Ovary (tissue), 3 donors: ENCODE measurements at regions not wholly inside any gene's neighbourhood (a gene's known extent, or its start where the extent isn't known, plus 50 kb on each side); places are given as distances from the start of the nearest gene placed in this dataset.

ENCODE experiments used
- CTCF ChIP-seq, 3 donors: fragments of 450-650 bp in 2 of 3; fragments of 200-600 bp in 1 of 3; IDR thresholded peaks; one replicate each; pipeline versions ENCODE4 v1.5.1 to v1.8.0; 2016 to 2022; ENCODE audit warnings: antibody characterized with exemption in 3 of 3, mild to moderate bottlenecking in 1 of 3
- EP300 ChIP-seq: sonication (generic); formaldehyde crosslinking; IDR thresholded peaks from one replicate; pipeline ENCODE4 v1.6.1; 2017; ENCODE audit warnings: antibody characterized with exemption
- donor health status: DM: no; HTN: no; CAD: no.

DNA sequence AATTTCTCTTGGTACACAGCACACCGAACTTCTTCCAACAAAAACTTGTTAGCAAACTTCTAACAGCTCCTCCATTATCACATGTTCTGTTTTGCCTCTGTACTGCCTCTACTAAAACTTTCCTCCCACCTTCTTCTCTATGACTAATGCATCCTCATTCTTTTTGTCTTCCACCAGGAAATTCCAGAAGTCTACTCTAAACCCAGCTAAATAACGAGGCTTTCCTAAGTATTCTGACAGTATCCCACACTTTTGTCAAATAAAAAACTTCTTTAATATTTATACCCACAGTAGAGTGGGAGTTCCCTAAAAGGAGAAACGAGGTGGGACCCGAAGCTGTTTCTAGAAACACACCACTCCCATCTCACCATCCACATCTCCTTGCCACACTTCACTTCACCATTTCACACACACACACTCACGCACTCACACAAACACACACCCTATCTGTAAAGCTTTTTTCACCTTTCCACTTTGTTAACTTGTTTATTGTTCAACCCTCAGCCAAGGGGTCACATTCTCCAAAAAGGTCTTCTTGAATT is 280.3 kb downstream of the ARAP2 start:
- TF ChIP-seq CTCF (IDR thresholded peaks at IDR 0.05) (no peak), EP300 (no peak)
